ENCODE measurements at regions not wholly inside any gene's neighbourhood (a gene's known extent, or its start where the extent isn't known, plus 50 kb on each side); places are given as distances from the start of the nearest gene placed in this dataset.

- TF ChIP-seq CTCF (conservative IDR thresholded peaks at IDR 0.05; ENCODE audit: low read length): no peak
- TF ChIP-seq EZH2phosphoT487 (IDR thresholded peaks at IDR 0.05; ENCODE audit: borderline replicate concordance, low read depth, low read length): no peak
Measured at GRCh38 chr7:148507787-148508186, 82.8 kb upstream of the C7orf33 start.

Measured in OCI-LY7 (cell line).